BE2C (cell line): ENCODE measurements at regions not wholly inside any gene's neighbourhood (a gene's known extent, or its start where the extent isn't known, plus 50 kb on each side); places are given as distances from the start of the nearest gene placed in this dataset.

Source experiments
- DNase-seq: peaks from one replicate; pipeline ENCODE4 v3.0.0-alpha.2; 2020
- H3K27me3 ChIP-seq: fragments of 250-450 bp; sonication (Bioruptor Pico); 2 replicates; pipeline ENCODE4 v1.5.1; 2020; ENCODE audit warnings: mild to moderate bottlenecking
- H3K36me3 ChIP-seq: fragments of 250-450 bp; sonication (Bioruptor Pico); 2 replicates; pipeline ENCODE4 v1.5.1; 2020; ENCODE audit warnings: mild to moderate bottlenecking
- H3K4me1 ChIP-seq: fragments of 250-450 bp; sonication (Bioruptor Pico); 2 replicates; pipeline ENCODE4 v1.5.1; 2020
- H3K4me3 ChIP-seq: 2 replicates; pipeline ENCODE4 v1.5.1; 2011; ENCODE audit warnings: low read depth, low read length
- H3K9me3 ChIP-seq: fragments of 250-450 bp; sonication (Bioruptor Pico); 2 replicates; pipeline ENCODE4 v1.5.1; 2020
- CTCF ChIP-seq: IDR thresholded peaks from 2 replicates; pipeline ENCODE4 v1.5.1; 2012; ENCODE audit warnings: mild to moderate bottlenecking, low read depth, low read length

- TF ChIP-seq CTCF = no peak
- no peaks in the 10 kb centered on the region for H3K36me3 ChIP-seq
- peaks cover 37% of the 10 kb centered on the region for H3K4me1 ChIP-seq
- no peak for DNase-seq
- H3K4me3 ChIP-seq = no peak overlapping the region
- H3K27me3 ChIP-seq = no peaks in the 10 kb centered on the region
- H3K9me3 ChIP-seq = no peaks in the 10 kb centered on the region
Observed at GRCh38 chr17:77867976-77868713, 90.4 kb upstream of the TNRC6C start.

GRCh38 chr17:77869041-77869599 is 89.4 kb upstream of the TNRC6C start:
- TF ChIP-seq CTCF = no peak
- H3K4me3 ChIP-seq = no peak overlapping the region
- H3K4me1 ChIP-seq = peaks cover 39% of the 10 kb centered on the region

GRCh38 chr17:77869665-77870132 is 88.8 kb upstream of the TNRC6C start:
- H3K4me1 ChIP-seq = peaks cover 33% of the 10 kb centered on the region
- no peaks in the 10 kb centered on the region for H3K36me3 ChIP-seq
- no peaks in the 10 kb centered on the region for H3K9me3 ChIP-seq
- H3K27me3 ChIP-seq = no peaks in the 10 kb centered on the region
- no peak overlapping the region for H3K4me3 ChIP-seq
- TF ChIP-seq CTCF = no peak
- DNase-seq = no peak

More at GRCh38 chr17:77869041-77869599, 89.4 kb upstream of the TNRC6C start:
- Histone ChIP-seq H3K36me3 (no peaks in the 10 kb centered on the region), H3K9me3 (no peaks in the 10 kb centered on the region), H3K27me3 (no peaks in the 10 kb centered on the region)
- DNase-seq = no peak

- Histone ChIP-seq H3K4me1 (peaks cover 25% of the 10 kb centered on the region), H3K4me3 (no peak overlapping the region), H3K9me3 (peaks cover 5% of the 10 kb centered on the region; the same call in 1 of the 2 replicates), H3K27me3 (no peaks in the 10 kb centered on the region), H3K36me3 (no peaks in the 10 kb centered on the region)
- no peak for DNase-seq
- no peak for TF ChIP-seq CTCF
Observed at GRCh38 chr17:77872199-77872598, 86.3 kb upstream of the TNRC6C start.

- DNase-seq = peak; percentile 57
- peaks cover 5% of the 10 kb centered on the region; the same call in 1 of the 2 replicates for H3K9me3 ChIP-seq
- H3K4me1 ChIP-seq = peaks cover 25% of the 10 kb centered on the region
Observed at GRCh38 chr17:77872714-77873499, 85.6 kb upstream of the TNRC6C start.

More at GRCh38 chr17:77872714-77873499, 85.6 kb upstream of the TNRC6C start:
- TF ChIP-seq CTCF = no peak
- Histone ChIP-seq H3K27me3 (no peaks in the 10 kb centered on the region), H3K36me3 (no peaks in the 10 kb centered on the region), H3K4me3 (no peak overlapping the region)
